Mesenchymal stem cell (in vitro differentiated cells and primary cell): ENCODE measurements at regions not wholly inside any gene's neighbourhood (a gene's known extent, or its start where the extent isn't known, plus 50 kb on each side); places are given as distances from the start of the nearest gene placed in this dataset.
"Not testable (repeated sequence)": the region's sequence is repeated elsewhere in the genome, so short reads cannot be mapped to it uniquely, and the experiment has no call there.

ENCODE experiments used
- DNase-seq: peaks from one replicate; pipeline ENCODE4 v3.0.0-alpha.2; 2013
- H2AFZ ChIP-seq: one replicate; pipeline ENCODE4 v1.6.1; 2013; ENCODE audit warnings: low read depth, mild to moderate bottlenecking, control low read depth, inconsistent platforms, low read length, moderate library complexity
- H2AK5ac ChIP-seq: 2 replicates; pipeline ENCODE4 v1.6.1; 2013; ENCODE audit warnings: low read length, moderate library complexity, mild to moderate bottlenecking, inconsistent platforms; ENCODE audit not compliant: severe bottlenecking
- H2BK120ac ChIP-seq: one replicate; pipeline ENCODE4 v1.6.1; 2013; ENCODE audit warnings: low read depth, mild to moderate bottlenecking, inconsistent platforms, low read length, moderate library complexity
- H2BK12ac ChIP-seq, 2 experiments: one replicate each; pipeline ENCODE4 v1.6.1; 2013; ENCODE audit warnings: inconsistent platforms in 2 of 2, low read length in 2 of 2, mild to moderate bottlenecking in 2 of 2, moderate library complexity in 2 of 2, control low read depth in 1 of 2
- H2BK15ac ChIP-seq: one replicate; pipeline ENCODE4 v1.6.1; 2013; ENCODE audit warnings: mild to moderate bottlenecking, low read depth, inconsistent platforms; ENCODE audit not compliant: poor library complexity, severe bottlenecking
- H2BK5ac ChIP-seq: 2 replicates; pipeline ENCODE4 v1.6.1; 2013; ENCODE audit warnings: low read depth, mild to moderate bottlenecking, low read length, control low read depth, inconsistent platforms; ENCODE audit not compliant: poor library complexity, severe bottlenecking
- H3K14ac ChIP-seq, 2 experiments: one replicate each; pipeline ENCODE4 v1.6.1; 2013; ENCODE audit warnings: inconsistent platforms in 2 of 2, low read length in 2 of 2, control low read depth in 1 of 2, mild to moderate bottlenecking in 1 of 2, moderate library complexity in 1 of 2
- H3K18ac ChIP-seq, 2 experiments: one replicate each; pipeline ENCODE4 v1.6.1; 2013; ENCODE audit warnings: inconsistent platforms in 2 of 2, low read length in 2 of 2, control low read depth in 1 of 2, low read depth in 1 of 2, mild to moderate bottlenecking in 1 of 2
- H3K23ac ChIP-seq, 2 experiments: one replicate each; pipeline ENCODE4 v1.6.1; 2013; ENCODE audit warnings: inconsistent platforms in 2 of 2, low read length in 2 of 2, mild to moderate bottlenecking in 2 of 2, moderate library complexity in 2 of 2, control low read depth in 1 of 2
- H3K27ac ChIP-seq: 2 replicates; pipeline ENCODE4 v1.5.1; 2013; ENCODE audit warnings: mild to moderate bottlenecking, moderate library complexity, low read length, control low read depth, inconsistent platforms; ENCODE audit not compliant: poor library complexity, severe bottlenecking
- H3K27me3 ChIP-seq, 2 experiments: 2 replicates each; pipeline versions ENCODE4 v1.6.1 to v1.7.0; 2013; ENCODE audit warnings: low read length in 2 of 2, mild to moderate bottlenecking in 2 of 2, moderate library complexity in 2 of 2, control low read depth in 1 of 2, inconsistent platforms in 1 of 2; ENCODE audit not compliant: control insufficient read depth in 1 of 2, insufficient read depth in 1 of 2
- H3K36me3 ChIP-seq, 2 experiments: 2 replicates each; pipeline versions ENCODE4 v1.6.1 to v1.7.0; 2013; ENCODE audit warnings: low read length in 2 of 2, control low read depth in 1 of 2, inconsistent platforms in 1 of 2, low read depth in 1 of 2, mild to moderate bottlenecking in 1 of 2; ENCODE audit not compliant: insufficient read depth in 2 of 2, control insufficient read depth in 1 of 2
- H3K4ac ChIP-seq, 2 experiments: one replicate each; pipeline ENCODE4 v1.6.1; 2013; ENCODE audit warnings: inconsistent platforms in 2 of 2, low read length in 2 of 2, mild to moderate bottlenecking in 2 of 2, moderate library complexity in 2 of 2, control low read depth in 1 of 2, low read depth in 1 of 2
- H3K4me1 ChIP-seq: 2 replicates; pipeline ENCODE4 v1.6.1; 2013; ENCODE audit warnings: low read depth, low read length, control low read depth; ENCODE audit not compliant: control insufficient read depth, insufficient read depth
- H3K4me2 ChIP-seq: 2 replicates; pipeline ENCODE4 v1.6.1; 2013; ENCODE audit warnings: low read length, mild to moderate bottlenecking, inconsistent platforms; ENCODE audit not compliant: poor library complexity, severe bottlenecking
- H3K4me3 ChIP-seq, 2 experiments: 2 replicates each; pipeline versions ENCODE4 v1.5.1 to v1.7.0; 2013; ENCODE audit warnings: low read length in 2 of 2, mild to moderate bottlenecking in 2 of 2, control low read depth in 1 of 2, low read depth in 1 of 2; ENCODE audit not compliant: insufficient read depth in 1 of 2
- H3K79me1 ChIP-seq: replicated peaks from 2 replicates; pipeline ENCODE4 v1.6.1; 2013; ENCODE audit warnings: mild to moderate bottlenecking, control low read depth, low read length, inconsistent platforms; ENCODE audit not compliant: poor library complexity, severe bottlenecking
- H3K9ac ChIP-seq: 2 replicates; pipeline ENCODE4 v1.7.0; 2013; ENCODE audit warnings: mild to moderate bottlenecking, low read length, moderate library complexity
- H3K9me3 ChIP-seq: 2 replicates; pipeline ENCODE4 v1.7.0; 2013; ENCODE audit warnings: mild to moderate bottlenecking, low read length; ENCODE audit not compliant: control insufficient read depth
- H4K8ac ChIP-seq: one replicate; pipeline ENCODE4 v1.6.1; 2013; ENCODE audit warnings: inconsistent platforms, mild to moderate bottlenecking, low read length, moderate library complexity
- H4K91ac ChIP-seq: one replicate; pipeline ENCODE4 v1.6.1; 2013; ENCODE audit warnings: mild to moderate bottlenecking, low read length, inconsistent platforms
- WGBS: methylation state at CpG from one replicate; pipeline ENCODE4 v1.1.7; 2013; ENCODE audit warnings: mixed read lengths; 5-methylcytosine and 5-hydroxymethylcytosine counted together

- H2AK5ac ChIP-seq = no peak overlapping the region
- H2BK15ac ChIP-seq = no peak overlapping the region
- H3K79me1 ChIP-seq = no peaks in the 10 kb centered on the region
- no peak overlapping the region for H3K4ac ChIP-seq
- no peak overlapping the region for H3K18ac ChIP-seq
- no peak overlapping the region for H4K91ac ChIP-seq
- H2AFZ ChIP-seq = no peak overlapping the region
- peaks cover 4% of the 10 kb centered on the region for H3K9me3 ChIP-seq
- no peaks in the 10 kb centered on the region for H3K4me1 ChIP-seq
- H2BK120ac ChIP-seq = no peak overlapping the region
- H3K27ac ChIP-seq = no peak overlapping the region
- H3K36me3 ChIP-seq = no peaks in the 10 kb centered on the region
- H3K27me3 ChIP-seq = no peaks in the 10 kb centered on the region
- no peak for DNase-seq
- H3K23ac ChIP-seq = no peak overlapping the region
- no peak overlapping the region for H3K14ac ChIP-seq
- no peak overlapping the region for H3K9ac ChIP-seq
- no peak overlapping the region for H3K4me2 ChIP-seq
- no peak overlapping the region for H4K8ac ChIP-seq
- no peak overlapping the region for H2BK12ac ChIP-seq
- no peak overlapping the region for H3K4me3 ChIP-seq
- H2BK5ac ChIP-seq = no peak overlapping the region
These were observed 1059.2 kb upstream of the LRRTM1 start for GRCh38 chr2:81363800-81364199.

- H4K91ac ChIP-seq, H3K4me1 ChIP-seq, H2AK5ac ChIP-seq, H4K8ac ChIP-seq, H3K4ac ChIP-seq, H3K23ac ChIP-seq, H3K4me3 ChIP-seq, H3K36me3 ChIP-seq, H3K9me3 ChIP-seq, H2AFZ ChIP-seq, H2BK12ac ChIP-seq, H3K4me2 ChIP-seq, H3K79me1 ChIP-seq, H3K27ac ChIP-seq, H3K27me3 ChIP-seq, H2BK120ac ChIP-seq, H2BK5ac ChIP-seq, H2BK15ac ChIP-seq, DNase-seq, H3K18ac ChIP-seq, H3K9ac ChIP-seq, H3K14ac ChIP-seq: not testable (repeated sequence)
- WGBS = 86% methylated on average over 11 of the region's 11 CpGs
These were observed 1057.9 kb upstream of the LRRTM1 start for GRCh38 chr2:81362468-81362867.

GRCh38 chr2:81355436-81355835, 1050.9 kb upstream of the LRRTM1 start:
- H3K36me3 ChIP-seq = no peaks in the 10 kb centered on the region
- H3K9me3 ChIP-seq = peaks cover 9% of the 10 kb centered on the region
- no peaks in the 10 kb centered on the region for H3K27me3 ChIP-seq
- H3K4me1 ChIP-seq = no peaks in the 10 kb centered on the region
- no peak overlapping the region for H2AFZ ChIP-seq
- no peak overlapping the region for H3K18ac ChIP-seq
- H2BK120ac ChIP-seq = no peak overlapping the region
- no peak overlapping the region for H3K27ac ChIP-seq
- H3K79me1 ChIP-seq = no peaks in the 10 kb centered on the region
- no peak overlapping the region for H3K14ac ChIP-seq
- H3K4me2 ChIP-seq = no peak overlapping the region
- H2AK5ac ChIP-seq = no peak overlapping the region
- H2BK5ac ChIP-seq = no peak overlapping the region
- no peak overlapping the region for H4K8ac ChIP-seq
- 82% methylated on average over 1 of the region's 1 CpG for whole genome bisulfite sequencing
- no peak overlapping the region for H3K4me3 ChIP-seq
- no peak overlapping the region for H4K91ac ChIP-seq
- no peak overlapping the region for H2BK12ac ChIP-seq
- no peak overlapping the region for H3K23ac ChIP-seq
- H3K4ac ChIP-seq = no peak overlapping the region
- DNase-seq = no peak
- no peak overlapping the region for H3K9ac ChIP-seq
- H2BK15ac ChIP-seq = no peak overlapping the region

- Histone ChIP-seq H3K79me1 (no peaks in the 10 kb centered on the region), H3K27ac (no peak overlapping the region), H2BK120ac (no peak overlapping the region), H2BK15ac (no peak overlapping the region), H3K18ac (no peak overlapping the region), H2AFZ (no peak overlapping the region), H3K27me3 (no peaks in the 10 kb centered on the region), H3K4me1 (no peaks in the 10 kb centered on the region), H2AK5ac (no peak overlapping the region), H3K9me3 (peaks cover 17% of the 10 kb centered on the region), H3K23ac (no peak overlapping the region), H3K4ac (no peak overlapping the region), H4K91ac (no peak overlapping the region), H3K36me3 (no peaks in the 10 kb centered on the region), H4K8ac (no peak overlapping the region), H3K4me2 (no peak overlapping the region), H2BK12ac (no peak overlapping the region), H3K14ac (no peak overlapping the region), H2BK5ac (no peak overlapping the region), H3K9ac (no peak overlapping the region), H3K4me3 (no peak overlapping the region)
- WGBS = 64% methylated on average over 2 of the region's 2 CpGs
- no peak for DNase-seq
These were observed 1029.5 kb upstream of the LRRTM1 start for GRCh38 chr2:81334046-81334445.
